H9 (cell line): ENCODE measurements at regions not wholly inside any gene's neighbourhood (a gene's known extent, or its start where the extent isn't known, plus 50 kb on each side); places are given as distances from the start of the nearest gene placed in this dataset.

Experiments
- DNase-seq: peaks from one replicate; pipeline ENCODE4 v3.0.0-alpha.2; 2017
- H2AFZ ChIP-seq: one replicate; pipeline ENCODE4 v1.6.1; 2013; ENCODE audit warnings: mild to moderate bottlenecking, low read length, control low read depth, moderate library complexity
- H2AK5ac ChIP-seq: 2 replicates; pipeline ENCODE4 v1.6.1; 2013; ENCODE audit warnings: low read length, control low read depth, mixed read lengths; ENCODE audit not compliant: insufficient read length
- H2BK120ac ChIP-seq: one replicate; pipeline ENCODE4 v1.6.1; 2013; ENCODE audit warnings: low read depth, mild to moderate bottlenecking, low read length, control low read depth, inconsistent platforms; ENCODE audit not compliant: poor library complexity, severe bottlenecking
- H2BK12ac ChIP-seq: 2 replicates; pipeline ENCODE4 v1.6.1; 2013; ENCODE audit warnings: low read length, control low read depth, mixed read lengths, low read depth; ENCODE audit not compliant: insufficient read length
- H2BK15ac ChIP-seq: 2 replicates; pipeline ENCODE4 v1.6.1; 2013; ENCODE audit warnings: low read depth, low read length, control low read depth
- H2BK20ac ChIP-seq: one replicate; pipeline ENCODE4 v1.6.1; 2013; ENCODE audit warnings: low read depth, mild to moderate bottlenecking, low read length, control low read depth, inconsistent platforms; ENCODE audit not compliant: poor library complexity, severe bottlenecking
- H2BK5ac ChIP-seq: 2 replicates; pipeline ENCODE4 v1.6.1; 2013; ENCODE audit warnings: low read length, control low read depth, mixed read lengths; ENCODE audit not compliant: insufficient read length
- H3K14ac ChIP-seq: 2 replicates; pipeline ENCODE4 v1.6.1; 2013; ENCODE audit warnings: low read length, control low read depth; ENCODE audit not compliant: insufficient read depth
- H3K18ac ChIP-seq: 2 replicates; pipeline ENCODE4 v1.6.1; 2013; ENCODE audit warnings: low read depth, mild to moderate bottlenecking, mixed read lengths, low read length, control low read depth; ENCODE audit not compliant: insufficient read length
- H3K23ac ChIP-seq: 2 replicates; pipeline ENCODE4 v1.6.1; 2013; ENCODE audit warnings: low read length, control low read depth, mixed read lengths, low read depth; ENCODE audit not compliant: insufficient read length
- H3K23me2 ChIP-seq: 2 replicates; pipeline ENCODE4 v1.6.1; 2013; ENCODE audit warnings: low read depth, mild to moderate bottlenecking, mixed read lengths, low read length, control low read depth; ENCODE audit not compliant: insufficient read length, poor library complexity, severe bottlenecking
- H3K27ac ChIP-seq: 2 replicates; pipeline ENCODE4 v1.5.1; 2013; ENCODE audit warnings: low read length, control low read depth, mixed read lengths, low read depth; ENCODE audit not compliant: insufficient read length
- H3K27me3 ChIP-seq: 2 replicates; pipeline ENCODE4 v1.6.1; 2013; ENCODE audit warnings: low read length, control low read depth, inconsistent platforms; ENCODE audit not compliant: insufficient read depth
- H3K4ac ChIP-seq: 2 replicates; pipeline ENCODE4 v1.6.1; 2013; ENCODE audit warnings: low read depth, mild to moderate bottlenecking, control low read depth, inconsistent platforms, low read length, moderate library complexity
- H3K4me1 ChIP-seq: 2 replicates; pipeline ENCODE4 v1.6.1; 2013; ENCODE audit warnings: low read length, control low read depth, inconsistent platforms; ENCODE audit not compliant: insufficient read depth
- H3K4me2 ChIP-seq: 2 replicates; pipeline ENCODE4 v1.6.1; 2013; ENCODE audit warnings: low read length, control low read depth, mixed read lengths; ENCODE audit not compliant: insufficient read length, insufficient read depth
- H3K56ac ChIP-seq: 2 replicates; pipeline ENCODE4 v1.6.1; 2013; ENCODE audit warnings: low read depth, mild to moderate bottlenecking, mixed read lengths, low read length, control low read depth; ENCODE audit not compliant: insufficient read length
- H3K79me1 ChIP-seq: 2 replicates; pipeline ENCODE4 v1.6.1; 2013; ENCODE audit warnings: low read depth, mild to moderate bottlenecking, moderate library complexity, low read length, control low read depth, inconsistent platforms; ENCODE audit not compliant: insufficient read depth, poor library complexity, severe bottlenecking
- H3K79me2 ChIP-seq: 2 replicates; pipeline ENCODE4 v1.6.1; 2013; ENCODE audit warnings: low read length, control low read depth, inconsistent platforms; ENCODE audit not compliant: insufficient read depth
- H3K9ac ChIP-seq: 2 replicates; pipeline ENCODE4 v1.6.1; 2013; ENCODE audit warnings: low read length, control low read depth, mixed read lengths; ENCODE audit not compliant: insufficient read length; ENCODE audit errors: extremely low read depth
- H3K9me3 ChIP-seq: one replicate; pipeline ENCODE4 v1.6.1; 2013; ENCODE audit warnings: low read depth, low read length, inconsistent platforms; ENCODE audit not compliant: control insufficient read depth
- H3T11ph ChIP-seq: one replicate; pipeline ENCODE4 v1.6.1; 2013; ENCODE audit warnings: mild to moderate bottlenecking, low read length, control low read depth, inconsistent platforms
- H4K20me1 ChIP-seq: one replicate; pipeline ENCODE4 v1.6.1; 2013; ENCODE audit not compliant: control insufficient read depth, insufficient read length, insufficient read depth
- H4K5ac ChIP-seq: 2 replicates; pipeline ENCODE4 v1.6.1; 2013; ENCODE audit warnings: low read depth, mild to moderate bottlenecking, mixed read lengths, low read length, control low read depth; ENCODE audit not compliant: insufficient read length
- H4K8ac ChIP-seq: replicated peaks from 2 replicates; pipeline ENCODE4 v1.6.1; 2013; ENCODE audit warnings: low read length, control low read depth, mixed read lengths, low read depth; ENCODE audit not compliant: insufficient read length
- H4K91ac ChIP-seq: 2 replicates; pipeline ENCODE4 v1.6.1; 2013; ENCODE audit warnings: low read depth, mild to moderate bottlenecking, moderate library complexity, mixed read lengths, low read length, control low read depth; ENCODE audit not compliant: insufficient read length
- H3K27ac Mint-ChIP-seq, 3 experiments: 2 replicates in 2 of 3; 3 replicates in 1 of 3; pipeline ENCODE4 v1.8.0; 2020 to 2021; ENCODE audit warnings: mixed read lengths in 3 of 3, mild to moderate bottlenecking in 1 of 3, moderate library complexity in 1 of 3
- H3K27me3 Mint-ChIP-seq: 2 replicates; pipeline ENCODE4 v1.8.0; 2021; ENCODE audit warnings: low read depth, mild to moderate bottlenecking, moderate library complexity, mixed read lengths
- H3K36me3 Mint-ChIP-seq, 3 experiments: 2 replicates in 2 of 3; 3 replicates in 1 of 3; pipeline ENCODE4 v1.8.0; 2020 to 2021; ENCODE audit warnings: low read depth in 3 of 3, mixed read lengths in 3 of 3; ENCODE audit not compliant: insufficient read depth in 1 of 3
- H3K4me1 Mint-ChIP-seq, 2 experiments: 2 replicates each; pipeline ENCODE4 v1.8.0; 2020; ENCODE audit warnings: mixed read lengths in 2 of 2
- H3K4me3 Mint-ChIP-seq, 2 experiments: 2 replicates in 1 of 2; 3 replicates in 1 of 2; pipeline ENCODE4 v1.8.0; 2020 to 2021; ENCODE audit warnings: mild to moderate bottlenecking in 2 of 2, mixed read lengths in 2 of 2, moderate library complexity in 1 of 2
- H3K9me3 Mint-ChIP-seq, 2 experiments: 2 replicates in 1 of 2; 3 replicates in 1 of 2; pipeline ENCODE4 v1.8.0; 2020; ENCODE audit warnings: mild to moderate bottlenecking in 2 of 2, mixed read lengths in 2 of 2, moderate library complexity in 1 of 2
- CTCF ChIP-seq: fragments of 200-600 bp; sonication (generic); conservative IDR thresholded peaks from 3 replicates; pipeline ENCODE4 v1.8.0; 2021; ENCODE audit warnings: antibody characterized with exemption, mild to moderate bottlenecking
- WGBS: extraction: QIAGEN DNeasy Blood & Tissue Kit; methylation state at CpG from one replicate; pipeline ENCODE4 v1.1.7; 2013; ENCODE audit warnings: missing lambda C conversion rate, low lambda C conversion rate, mixed read lengths; ENCODE audit not compliant: insufficient read length; ENCODE audit errors: extremely low coverage; 5-methylcytosine and 5-hydroxymethylcytosine counted together

GRCh38 chr9:2502210-2502609, 119.4 kb upstream of the VLDLR start:
- H3K14ac ChIP-seq: no peak overlapping the region
- H3K4me1 Mint-ChIP-seq: peaks cover 0 to 3% of the 10 kb centered on the region in 2 experiments; a peak in 1 of 4 replicates
- H2BK20ac ChIP-seq: no peak overlapping the region
- no peak overlapping the region for H3T11ph ChIP-seq
- H2BK15ac ChIP-seq: no peak overlapping the region
- no peak overlapping the region for H3K18ac ChIP-seq
- no peak for DNase-seq
- no peak for TF ChIP-seq CTCF
- no peaks in the 10 kb centered on the region for H3K4me1 ChIP-seq
- no peak overlapping the region for H2BK12ac ChIP-seq
- H3K9me3 Mint-ChIP-seq: no peaks in the 10 kb centered on the region
- no peak overlapping the region for H3K23ac ChIP-seq
- no peak overlapping the region for H4K91ac ChIP-seq
- no peaks in the 10 kb centered on the region for H3K79me1 ChIP-seq
- peaks cover 0 to 2% (median 0%) of the 10 kb centered on the region in 3 experiments; a peak in 2 of 7 replicates for H3K36me3 Mint-ChIP-seq
- no peaks in the 10 kb centered on the region for H3K9me3 ChIP-seq
- H4K20me1 ChIP-seq: no peaks in the 10 kb centered on the region
- no peak overlapping the region for H2BK5ac ChIP-seq
- H2AFZ ChIP-seq: no peak overlapping the region
- no peaks in the 10 kb centered on the region for H3K23me2 ChIP-seq
- H3K27ac ChIP-seq: no peak overlapping the region
- H2BK120ac ChIP-seq: no peak overlapping the region
- no peak overlapping the region for H3K56ac ChIP-seq
- H2AK5ac ChIP-seq: no peak overlapping the region
- H3K27me3 ChIP-seq: no peaks in the 10 kb centered on the region
- H3K27me3 Mint-ChIP-seq: no peaks in the 10 kb centered on the region
- H3K4me3 Mint-ChIP-seq: no peak overlapping the region
- H3K4me2 ChIP-seq: no peak overlapping the region
- no peaks in the 10 kb centered on the region for H3K79me2 ChIP-seq
- no peak overlapping the region for H3K9ac ChIP-seq
- no peak overlapping the region for H3K27ac Mint-ChIP-seq
- WGBS: no CpG with 5 or more reads among the region's 3 CpGs
- H4K5ac ChIP-seq: no peak overlapping the region
- no peak overlapping the region for H3K4ac ChIP-seq
- no peak overlapping the region for H4K8ac ChIP-seq
